ENCODE measurements at regions not wholly inside any gene's neighbourhood (a gene's known extent, or its start where the extent isn't known, plus 50 kb on each side); places are given as distances from the start of the nearest gene placed in this dataset.
"Not testable (repeated sequence)": the region's sequence is repeated elsewhere in the genome, so short reads cannot be mapped to it uniquely, and the experiment has no call there.

DNA sequence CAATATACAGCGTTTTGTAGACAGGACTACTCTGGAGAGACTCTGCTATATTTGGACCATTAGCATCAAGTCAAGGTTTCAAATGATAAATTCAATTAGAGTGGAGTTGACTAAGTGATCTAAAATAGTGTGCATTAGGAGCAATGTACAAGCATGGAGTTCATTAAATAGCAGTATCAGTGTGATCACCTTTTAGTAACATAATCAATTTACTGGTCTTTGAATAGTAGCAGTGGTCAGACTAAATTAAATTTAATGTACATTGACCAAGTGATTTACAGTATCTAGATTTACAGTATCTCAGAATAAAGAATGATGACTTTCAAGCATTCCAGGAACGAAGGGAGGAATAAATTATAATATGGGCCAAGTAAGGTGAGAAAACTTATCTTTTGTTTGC is 489.6 kb upstream of the ADGRL4 start:
- no peaks in the 10 kb centered on the region for H3K79me2 ChIP-seq (replicated peaks; ENCODE audit: insufficient read depth, low read length)
- H4K20me1 ChIP-seq (ENCODE audit: insufficient read depth), result no peaks in the 10 kb centered on the region
- no peaks in the 10 kb centered on the region for H3F3A ChIP-seq (ENCODE audit: insufficient read depth, low read length, poor library complexity, severe bottlenecking)
- no peaks in the 10 kb centered on the region for H3K36me3 ChIP-seq (ENCODE audit: insufficient read depth, low read length)
- no peak overlapping the region for H2AFZ ChIP-seq (ENCODE audit: low read depth, low read length)
- H3K27ac ChIP-seq (ENCODE audit: low read length), result no peak overlapping the region
- H3K4me2 ChIP-seq (ENCODE audit: low read length), result no peak overlapping the region
- H3K4me3 ChIP-seq (ENCODE audit: low read length), result no peak overlapping the region
- H3K9me2 ChIP-seq (ENCODE audit: insufficient read depth, low read length), result no peaks in the 10 kb centered on the region
- no peak overlapping the region for H3K9ac ChIP-seq (ENCODE audit: low read length)
- H3K27me3 ChIP-seq (ENCODE audit: insufficient read depth, low read depth, low read length), result no peaks in the 10 kb centered on the region
- TF ChIP-seq EP300 (conservative IDR thresholded peaks at IDR 0.05; ENCODE audit: poor library complexity, severe bottlenecking), result no peak
- TF ChIP-seq MXI1 (conservative IDR thresholded peaks at IDR 0.05; ENCODE audit: poor library complexity, severe bottlenecking), result no peak
- TF ChIP-seq, protein P1, sequence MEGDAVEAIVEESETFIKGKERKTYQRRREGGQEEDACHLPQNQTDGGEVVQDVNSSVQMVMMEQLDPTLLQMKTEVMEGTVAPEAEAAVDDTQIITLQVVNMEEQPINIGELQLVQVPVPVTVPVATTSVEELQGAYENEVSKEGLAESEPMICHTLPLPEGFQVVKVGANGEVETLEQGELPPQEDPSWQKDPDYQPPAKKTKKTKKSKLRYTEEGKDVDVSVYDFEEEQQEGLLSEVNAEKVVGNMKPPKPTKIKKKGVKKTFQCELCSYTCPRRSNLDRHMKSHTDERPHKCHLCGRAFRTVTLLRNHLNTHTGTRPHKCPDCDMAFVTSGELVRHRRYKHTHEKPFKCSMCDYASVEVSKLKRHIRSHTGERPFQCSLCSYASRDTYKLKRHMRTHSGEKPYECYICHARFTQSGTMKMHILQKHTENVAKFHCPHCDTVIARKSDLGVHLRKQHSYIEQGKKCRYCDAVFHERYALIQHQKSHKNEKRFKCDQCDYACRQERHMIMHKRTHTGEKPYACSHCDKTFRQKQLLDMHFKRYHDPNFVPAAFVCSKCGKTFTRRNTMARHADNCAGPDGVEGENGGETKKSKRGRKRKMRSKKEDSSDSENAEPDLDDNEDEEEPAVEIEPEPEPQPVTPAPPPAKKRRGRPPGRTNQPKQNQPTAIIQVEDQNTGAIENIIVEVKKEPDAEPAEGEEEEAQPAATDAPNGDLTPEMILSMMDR (IDR thresholded peaks at IDR 0.05; ENCODE audit: poor library complexity, severe bottlenecking), result no peak
- no peak for TF ChIP-seq RAD21 (conservative IDR thresholded peaks at IDR 0.05)
- H3K9me3 ChIP-seq (ENCODE audit: low read length), result no peaks in the 10 kb centered on the region

DNA sequence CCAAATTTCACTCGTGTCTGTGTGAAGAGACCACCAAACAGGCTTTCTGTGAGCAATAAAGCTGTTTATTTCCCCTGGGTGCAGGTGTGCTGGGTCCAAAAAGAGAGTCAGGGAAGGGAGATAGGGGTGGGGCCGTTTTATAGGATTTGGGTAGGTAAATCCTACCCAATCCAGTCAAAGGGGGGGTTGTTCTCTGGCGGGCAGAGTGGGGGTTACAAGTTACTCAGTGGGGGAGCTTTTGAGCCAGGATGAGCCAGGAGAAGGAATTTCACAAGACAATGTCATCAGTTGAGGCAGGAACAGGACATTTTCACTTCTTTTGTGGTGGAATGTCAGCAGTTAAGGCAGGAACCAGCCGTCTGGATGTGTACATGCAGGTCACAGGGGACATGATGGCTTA is 487.2 kb upstream of the ADGRL4 start:
- H3K4me3 ChIP-seq (ENCODE audit: low read length); H4K20me1 ChIP-seq (ENCODE audit: insufficient read depth); H3K4me2 ChIP-seq (ENCODE audit: low read length); H3K79me2 ChIP-seq (replicated peaks; ENCODE audit: insufficient read depth, low read length); H3K9ac ChIP-seq (ENCODE audit: low read length); H3K27me3 ChIP-seq (ENCODE audit: insufficient read depth, low read depth, low read length); H3K36me3 ChIP-seq (ENCODE audit: insufficient read depth, low read length); H3K9me2 ChIP-seq (ENCODE audit: insufficient read depth, low read length); H3K9me3 ChIP-seq (ENCODE audit: low read length); H2AFZ ChIP-seq (ENCODE audit: low read depth, low read length); H3F3A ChIP-seq (ENCODE audit: insufficient read depth, low read length, poor library complexity, severe bottlenecking); H3K27ac ChIP-seq (ENCODE audit: low read length): not testable (repeated sequence)

DNA sequence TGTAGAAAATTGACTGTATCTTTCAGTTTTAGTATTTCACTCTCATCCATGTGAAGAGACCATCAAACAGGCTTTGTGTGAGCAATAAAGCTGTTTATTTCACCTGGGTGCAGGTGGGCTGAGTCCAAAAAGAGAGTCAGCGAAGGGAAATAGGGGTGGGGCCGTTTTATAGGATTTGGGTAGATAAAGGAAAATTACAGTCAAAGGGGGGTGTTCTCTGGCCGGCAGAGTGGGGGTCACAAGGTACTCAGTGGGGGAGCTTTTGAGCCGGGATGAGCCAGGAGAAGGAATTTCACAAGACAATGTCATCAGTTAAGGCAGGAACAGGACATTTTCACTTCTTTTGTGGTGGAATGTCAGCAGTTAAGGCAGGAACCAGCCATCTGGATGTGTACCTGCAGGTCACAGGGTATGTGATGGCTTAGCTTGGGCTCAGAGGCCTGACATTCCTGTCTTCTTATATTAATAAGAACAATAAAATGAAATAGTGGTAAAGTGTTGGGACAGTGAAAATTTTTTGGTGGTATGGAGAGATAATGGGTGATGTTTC is 482.1 kb upstream of the ADGRL4 start:
- H3K9ac ChIP-seq (ENCODE audit: low read length); H3K27ac ChIP-seq (ENCODE audit: low read length); H3K9me2 ChIP-seq (ENCODE audit: insufficient read depth, low read length); H3K79me2 ChIP-seq (replicated peaks; ENCODE audit: insufficient read depth, low read length); H3K36me3 ChIP-seq (ENCODE audit: insufficient read depth, low read length); H3K27me3 ChIP-seq (ENCODE audit: insufficient read depth, low read depth, low read length); H3K4me2 ChIP-seq (ENCODE audit: low read length); H3K4me3 ChIP-seq (ENCODE audit: low read length); H4K20me1 ChIP-seq (ENCODE audit: insufficient read depth); H3F3A ChIP-seq (ENCODE audit: insufficient read depth, low read length, poor library complexity, severe bottlenecking); H3K9me3 ChIP-seq (ENCODE audit: low read length); H2AFZ ChIP-seq (ENCODE audit: low read depth, low read length): not testable (repeated sequence)

DNA sequence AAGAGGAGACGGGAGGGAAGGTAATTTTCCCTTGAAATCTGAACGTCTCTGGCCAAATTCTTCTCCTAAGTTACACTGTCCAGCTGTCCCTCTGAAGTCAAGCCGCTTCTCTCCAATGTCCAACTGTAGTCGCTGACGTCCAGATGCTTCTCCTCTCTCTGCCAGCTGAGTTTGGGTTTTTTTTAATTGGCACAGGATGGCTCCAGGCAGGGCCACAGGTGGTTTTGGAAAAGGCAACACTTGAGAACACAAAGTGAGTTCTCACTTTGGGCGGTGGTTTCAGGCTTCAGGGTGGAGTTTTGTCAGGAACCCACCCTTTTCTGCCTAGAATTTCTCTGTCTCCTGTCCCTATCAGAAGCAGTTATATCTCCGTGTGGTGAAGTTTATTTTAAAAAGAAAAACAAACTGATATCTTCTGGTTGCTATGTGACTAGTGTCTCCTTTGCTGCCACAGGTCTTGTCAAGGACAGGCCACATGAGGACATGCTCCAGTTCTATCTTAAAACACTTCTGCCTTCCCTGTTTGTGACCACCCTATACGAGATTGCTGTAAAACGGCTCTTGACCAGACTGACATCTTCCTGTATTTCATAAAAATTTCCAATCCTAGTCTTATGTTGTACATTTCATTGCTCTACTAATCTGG is 472.3 kb upstream of the ADGRL4 start:
- Histone ChIP-seq H3K9me2 (ENCODE audit: insufficient read depth, low read length) (no peaks in the 10 kb centered on the region), H3K36me3 (ENCODE audit: insufficient read depth, low read length) (no peaks in the 10 kb centered on the region), H2AFZ (ENCODE audit: low read depth, low read length) (no peak overlapping the region), H3K79me2 (replicated peaks; ENCODE audit: insufficient read depth, low read length) (no peaks in the 10 kb centered on the region), H3K27me3 (ENCODE audit: insufficient read depth, low read depth, low read length) (no peaks in the 10 kb centered on the region), H3K4me3 (ENCODE audit: low read length) (no peak overlapping the region), H3K27ac (ENCODE audit: low read length) (no peak overlapping the region), H3F3A (ENCODE audit: insufficient read depth, low read length, poor library complexity, severe bottlenecking) (no peaks in the 10 kb centered on the region), H4K20me1 (ENCODE audit: insufficient read depth) (no peaks in the 10 kb centered on the region), H3K4me2 (ENCODE audit: low read length) (no peak overlapping the region), H3K9me3 (ENCODE audit: low read length) (no peaks in the 10 kb centered on the region), H3K9ac (ENCODE audit: low read length) (no peak overlapping the region)
- no peak for TF ChIP-seq EZH2 (IDR thresholded peaks at IDR 0.05; ENCODE audit: borderline replicate concordance, insufficient read depth, low read length, poor library complexity, severe bottlenecking)
- no peak for TF ChIP-seq RAD21 (conservative IDR thresholded peaks at IDR 0.05)
- TF ChIP-seq SMC3 (conservative IDR thresholded peaks at IDR 0.05; ENCODE audit: poor library complexity), result no peak
- no peak for TF ChIP-seq TAF1 (IDR thresholded peaks at IDR 0.05; ENCODE audit: low read depth)
- no peak for TF ChIP-seq EP300 (conservative IDR thresholded peaks at IDR 0.05; ENCODE audit: poor library complexity, severe bottlenecking)
- no peak for TF ChIP-seq POLR2AphosphoS5 (IDR thresholded peaks at IDR 0.05)
- TF ChIP-seq, protein P1 (IDR thresholded peaks at IDR 0.05; ENCODE audit: poor library complexity, severe bottlenecking), result no peak
- TF ChIP-seq MXI1 (conservative IDR thresholded peaks at IDR 0.05; ENCODE audit: poor library complexity, severe bottlenecking), result no peak
- TF ChIP-seq, protein P2, sequence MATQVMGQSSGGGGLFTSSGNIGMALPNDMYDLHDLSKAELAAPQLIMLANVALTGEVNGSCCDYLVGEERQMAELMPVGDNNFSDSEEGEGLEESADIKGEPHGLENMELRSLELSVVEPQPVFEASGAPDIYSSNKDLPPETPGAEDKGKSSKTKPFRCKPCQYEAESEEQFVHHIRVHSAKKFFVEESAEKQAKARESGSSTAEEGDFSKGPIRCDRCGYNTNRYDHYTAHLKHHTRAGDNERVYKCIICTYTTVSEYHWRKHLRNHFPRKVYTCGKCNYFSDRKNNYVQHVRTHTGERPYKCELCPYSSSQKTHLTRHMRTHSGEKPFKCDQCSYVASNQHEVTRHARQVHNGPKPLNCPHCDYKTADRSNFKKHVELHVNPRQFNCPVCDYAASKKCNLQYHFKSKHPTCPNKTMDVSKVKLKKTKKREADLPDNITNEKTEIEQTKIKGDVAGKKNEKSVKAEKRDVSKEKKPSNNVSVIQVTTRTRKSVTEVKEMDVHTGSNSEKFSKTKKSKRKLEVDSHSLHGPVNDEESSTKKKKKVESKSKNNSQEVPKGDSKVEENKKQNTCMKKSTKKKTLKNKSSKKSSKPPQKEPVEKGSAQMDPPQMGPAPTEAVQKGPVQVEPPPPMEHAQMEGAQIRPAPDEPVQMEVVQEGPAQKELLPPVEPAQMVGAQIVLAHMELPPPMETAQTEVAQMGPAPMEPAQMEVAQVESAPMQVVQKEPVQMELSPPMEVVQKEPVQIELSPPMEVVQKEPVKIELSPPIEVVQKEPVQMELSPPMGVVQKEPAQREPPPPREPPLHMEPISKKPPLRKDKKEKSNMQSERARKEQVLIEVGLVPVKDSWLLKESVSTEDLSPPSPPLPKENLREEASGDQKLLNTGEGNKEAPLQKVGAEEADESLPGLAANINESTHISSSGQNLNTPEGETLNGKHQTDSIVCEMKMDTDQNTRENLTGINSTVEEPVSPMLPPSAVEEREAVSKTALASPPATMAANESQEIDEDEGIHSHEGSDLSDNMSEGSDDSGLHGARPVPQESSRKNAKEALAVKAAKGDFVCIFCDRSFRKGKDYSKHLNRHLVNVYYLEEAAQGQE (IDR thresholded peaks at IDR 0.05; ENCODE audit: borderline replicate concordance), result no peak

All from neural cell (in vitro differentiated cells).